HG02885 (cell line): ENCODE measurements at regions not wholly inside any gene's neighbourhood (a gene's known extent, or its start where the extent isn't known, plus 50 kb on each side); places are given as distances from the start of the nearest gene placed in this dataset.

Experiments used
- ATAC-seq: cut with Tn5 transposase; IDR thresholded peaks from one replicate; pipeline ENCODE4 v1.9.1; 2021; ENCODE audit warnings: mild to moderate bottlenecking; ENCODE audit not compliant: unreplicated experiment, poor library complexity

- no peak for ATAC-seq
These were observed 1199.8 kb upstream of the MAP3K7 start for GRCh38 chr6:91786474-91787184.

GRCh38 chr6:91782802-91783201, 1195.9 kb upstream of the MAP3K7 start:
- no peak for ATAC-seq

GRCh38 chr6:91781946-91782345, 1195.1 kb upstream of the MAP3K7 start:
- no peak for ATAC-seq

- ATAC-seq, result no peak
These were observed 1193.4 kb upstream of the MAP3K7 start for GRCh38 chr6:91780270-91780669.

- no peak for ATAC-seq
These were observed 1174.7 kb upstream of the MAP3K7 start for GRCh38 chr6:91761621-91762020.

GRCh38 chr6:91754691-91755090, 1167.8 kb upstream of the MAP3K7 start:
- no peak for ATAC-seq

- ATAC-seq, result no peak
These were observed 1164.7 kb upstream of the MAP3K7 start for GRCh38 chr6:91751526-91751925.

GRCh38 chr6:91744566-91744965, 1157.7 kb upstream of the MAP3K7 start:
- ATAC-seq, result no peak

GRCh38 chr6:91743756-91744155, 1156.9 kb upstream of the MAP3K7 start:
- no peak for ATAC-seq

- no peak for ATAC-seq
These were observed 1145.1 kb upstream of the MAP3K7 start for GRCh38 chr6:91731939-91732338.

GRCh38 chr6:91730710-91731109, 1143.8 kb upstream of the MAP3K7 start:
- ATAC-seq, result no peak

- ATAC-seq, result no peak
These were observed 1133.5 kb upstream of the MAP3K7 start for GRCh38 chr6:91720324-91720723.

GRCh38 chr6:91719414-91719813, 1132.5 kb upstream of the MAP3K7 start:
- ATAC-seq, result no peak

- peak; percentile 77 for ATAC-seq
These were observed 1131.3 kb upstream of the MAP3K7 start for GRCh38 chr6:91718198-91718597.

- no peak for ATAC-seq
These were observed 1130.2 kb upstream of the MAP3K7 start for GRCh38 chr6:91717094-91717493.

- no peak for ATAC-seq
These were observed 1129.5 kb upstream of the MAP3K7 start for GRCh38 chr6:91716361-91716760.

- no peak for ATAC-seq
These were observed 1128.4 kb upstream of the MAP3K7 start for GRCh38 chr6:91715171-91715805.

- no peak for ATAC-seq
These were observed 1127.0 kb upstream of the MAP3K7 start for GRCh38 chr6:91713911-91714310.

- no peak for ATAC-seq
These were observed 1124.6 kb upstream of the MAP3K7 start for GRCh38 chr6:91711518-91711917.

- ATAC-seq, result no peak
These were observed 1123.5 kb upstream of the MAP3K7 start for GRCh38 chr6:91710342-91710741.

GRCh38 chr6:91708534-91708933, 1121.7 kb upstream of the MAP3K7 start:
- no peak for ATAC-seq

GRCh38 chr6:91705646-91706045, 1118.8 kb upstream of the MAP3K7 start:
- no peak for ATAC-seq
